ENCODE measurements at regions not wholly inside any gene's neighbourhood (a gene's known extent, or its start where the extent isn't known, plus 50 kb on each side); places are given as distances from the start of the nearest gene placed in this dataset.

GRCh38 chr14:97177016-97177415 lies 379.8 kb downstream of the VRK1 start:
- no peak for FAIRE-seq

GRCh38 chr14:97177635-97178034 lies 380.5 kb downstream of the VRK1 start:
- Histone ChIP-seq H2AFZ (ENCODE audit: low read depth, low read length) (no peak overlapping the region), H3K4me2 (ENCODE audit: insufficient read depth, low read length) (no peak overlapping the region), H3K4me1 (ENCODE audit: control insufficient read depth, extremely low read depth, insufficient read depth, low read length) (no peaks in the 10 kb centered on the region), H3K9me1 (replicated peaks; ENCODE audit: control insufficient read depth, extremely low read depth, insufficient read depth, low read length) (no peaks in the 10 kb centered on the region), H3K79me2 (ENCODE audit: control insufficient read depth, insufficient read depth, low read length) (no peaks in the 10 kb centered on the region), H3K27ac (ENCODE audit: insufficient read depth, low read depth, low read length) (no peak overlapping the region), H3K4me3 (replicated peaks in 1 of 3; ENCODE audit: insufficient read depth in 1 of 3, low read depth in 1 of 3, low read length in 3 of 3) (no peak overlapping the region), H3K36me3 (ENCODE audit: control insufficient read depth in 2 of 2, extremely low read depth in 1 of 2, insufficient read depth in 2 of 2, low read length in 2 of 2) (no peaks in the 10 kb centered on the region), H3K9ac (replicated peaks; ENCODE audit: extremely low read depth, insufficient read depth, low read length) (no peak overlapping the region), H3K9me3 (replicated peaks; ENCODE audit: control insufficient read depth, insufficient read depth, low read length) (peaks cover 3% of the 10 kb centered on the region), H3K27me3 (ENCODE audit: control insufficient read depth in 2 of 2, insufficient read depth in 2 of 2, low read length in 2 of 2) (no peaks in the 10 kb centered on the region), H4K20me1 (replicated peaks; ENCODE audit: control insufficient read depth, extremely low read depth, insufficient read depth, low read length) (no peaks in the 10 kb centered on the region)
- intact Hi-C loops (cut with micrococcal nuclease): no loop called here
- TF ChIP-seq EZH2 (IDR thresholded peaks at IDR 0.05; ENCODE audit: borderline replicate concordance, low read depth, low read length, severe bottlenecking): no peak
- TF ChIP-seq MAX (IDR thresholded peaks at IDR 0.05; ENCODE audit: insufficient read depth, insufficient read length): no peak
- TF ChIP-seq MYC (IDR thresholded peaks at IDR 0.05; ENCODE audit: low read depth, low read length): no peak
- no peak for TF ChIP-seq POLR2A (IDR thresholded peaks at IDR 0.05; ENCODE audit: low read depth, low read length)
- no peak for TF ChIP-seq POLR2AphosphoS5 (IDR thresholded peaks at IDR 0.05; ENCODE audit: insufficient read depth, low read depth, low read length)
- no peak for TF ChIP-seq GATA2 (IDR thresholded peaks at IDR 0.05; ENCODE audit: insufficient read depth, insufficient read length, low read depth, low read length)
- TF ChIP-seq CTCF (IDR thresholded peaks at IDR 0.05; ENCODE audit: extremely low read depth in 1 of 2, insufficient read depth in 1 of 2, low read depth in 1 of 2, low read length in 2 of 2): no peak
- no peak for TF ChIP-seq FOS (IDR thresholded peaks at IDR 0.05; ENCODE audit: borderline replicate concordance, insufficient read depth, low read length)
- no peak for TF ChIP-seq JUN (IDR thresholded peaks at IDR 0.05; ENCODE audit: borderline replicate concordance, insufficient read depth, insufficient read length, low read depth)
- no peak for DNase-seq (ENCODE audit: low read depth, low spot score)
- ChIA-PET POLR2A (no interaction called here), CTCF (no interaction called here)
- BruUV-seq (replicated peaks): no TSS peak
- dilution Hi-C loops (cut with MboI; ENCODE audit: extremely low pct_ligation_motif_present, low sequenced_read_pairs): no loop called here
- no peak for FAIRE-seq

More at GRCh38 chr14:97177016-97177415, 379.8 kb downstream of the VRK1 start:
- Histone ChIP-seq H3K36me3 (ENCODE audit: control insufficient read depth in 2 of 2, extremely low read depth in 1 of 2, insufficient read depth in 2 of 2, low read length in 2 of 2) (no peaks in the 10 kb centered on the region), H3K9me3 (replicated peaks; ENCODE audit: control insufficient read depth, insufficient read depth, low read length) (peaks cover 3% of the 10 kb centered on the region), H3K9me1 (replicated peaks; ENCODE audit: control insufficient read depth, extremely low read depth, insufficient read depth, low read length) (no peaks in the 10 kb centered on the region), H3K27me3 (ENCODE audit: control insufficient read depth in 2 of 2, insufficient read depth in 2 of 2, low read length in 2 of 2) (no peaks in the 10 kb centered on the region), H3K4me1 (ENCODE audit: control insufficient read depth, extremely low read depth, insufficient read depth, low read length) (no peaks in the 10 kb centered on the region), H4K20me1 (replicated peaks; ENCODE audit: control insufficient read depth, extremely low read depth, insufficient read depth, low read length) (no peaks in the 10 kb centered on the region), H3K4me2 (ENCODE audit: insufficient read depth, low read length) (no peak overlapping the region), H3K27ac (ENCODE audit: insufficient read depth, low read depth, low read length) (no peak overlapping the region), H2AFZ (ENCODE audit: low read depth, low read length) (no peak overlapping the region), H3K79me2 (ENCODE audit: control insufficient read depth, insufficient read depth, low read length) (no peaks in the 10 kb centered on the region), H3K4me3 (replicated peaks in 1 of 3; ENCODE audit: insufficient read depth in 1 of 3, low read depth in 1 of 3, low read length in 3 of 3) (no peak overlapping the region), H3K9ac (replicated peaks; ENCODE audit: extremely low read depth, insufficient read depth, low read length) (no peak overlapping the region)
- no peak for DNase-seq (ENCODE audit: low read depth, low spot score)
- no TSS peak for BruUV-seq (replicated peaks)
- CTCF ChIA-PET: no interaction called here
- TF ChIP-seq FOS (IDR thresholded peaks at IDR 0.05; ENCODE audit: borderline replicate concordance, insufficient read depth, low read length): no peak
- TF ChIP-seq POLR2AphosphoS5 (IDR thresholded peaks at IDR 0.05; ENCODE audit: insufficient read depth, low read depth, low read length): no peak
- TF ChIP-seq GATA2 (IDR thresholded peaks at IDR 0.05; ENCODE audit: insufficient read depth, insufficient read length, low read depth, low read length): no peak
- no peak for TF ChIP-seq MYC (IDR thresholded peaks at IDR 0.05; ENCODE audit: low read depth, low read length)
- POLR2A ChIA-PET: no interaction called here
- dilution Hi-C loops (cut with MboI; ENCODE audit: extremely low pct_ligation_motif_present, low sequenced_read_pairs) (no loop called here), intact Hi-C loops (cut with micrococcal nuclease) (no loop called here)
